PC-9 (cell line): ENCODE measurements at regions not wholly inside any gene's neighbourhood (a gene's known extent, or its start where the extent isn't known, plus 50 kb on each side); places are given as distances from the start of the nearest gene placed in this dataset.

Experiments
- BruUV-seq: library from RNA; stranded (reverse); fragments of 400-500 nt; replicated peaks from 2 replicates; lab custom pipeline; 2021; lab: Mats Ljungman, UMichigan
- CTCF ChIA-PET: fragments of 300-600 bp; sonication (Branson Sonifier 250); formaldehyde crosslinking; loops from one replicate; lab custom pipeline; 2022; ENCODE audit warnings: antibody characterized with exemption; lab: Charles Lee
- POLR2A ChIA-PET: fragments of 300-600 bp; sonication (Branson Sonifier 250); formaldehyde crosslinking; loops from one replicate; lab custom pipeline; 2022; ENCODE audit warnings: antibody characterized with exemption; ENCODE audit not compliant: unreplicated experiment; lab: Charles Lee
- DNase-seq, 2 experiments: peaks; one replicate each; pipeline versions ENCODE4 v3.0.0 to v3.0.0-alpha.2; 2015 to 2022; ENCODE audit warnings: mixed read lengths in 1 of 2
- H2AFZ ChIP-seq: fragments of 200-600 bp; sonication (generic); 2 replicates; pipeline ENCODE4 v1.8.1; 2017; ENCODE audit warnings: antibody characterized with exemption
- H3F3A ChIP-seq: fragments of 200-600 bp; sonication (generic); 2 replicates; pipeline ENCODE4 v1.8.1; 2017; ENCODE audit warnings: antibody characterized with exemption, mild to moderate bottlenecking, low read depth; ENCODE audit not compliant: insufficient read depth
- H3K27ac ChIP-seq: fragments of 200-600 bp; sonication (generic); 2 replicates; pipeline ENCODE4 v1.6.1; 2016; ENCODE audit warnings: mixed run types
- H3K27me3 ChIP-seq: fragments of 200-600 bp; sonication (generic); 2 replicates; pipeline ENCODE4 v1.6.1; 2016; ENCODE audit warnings: low read depth, mixed run types; ENCODE audit not compliant: insufficient read depth
- H3K36me3 ChIP-seq: fragments of 200-600 bp; sonication (generic); 2 replicates; pipeline ENCODE4 v1.6.1; 2016; ENCODE audit warnings: low read depth, mixed run types
- H3K4me1 ChIP-seq: fragments of 200-600 bp; sonication (generic); replicated peaks from 2 replicates; pipeline ENCODE4 v1.6.1; 2016; ENCODE audit warnings: mixed run types; ENCODE audit not compliant: insufficient read depth
- H3K4me2 ChIP-seq: fragments of 200-600 bp; sonication (generic); 2 replicates; pipeline ENCODE4 v1.6.1; 2017; ENCODE audit warnings: mixed run types
- H3K4me3 ChIP-seq: fragments of 200-600 bp; sonication (generic); 2 replicates; pipeline ENCODE4 v1.6.1; 2016; ENCODE audit warnings: mixed run types
- H3K79me2 ChIP-seq: fragments of 200-600 bp; sonication (generic); 2 replicates; pipeline ENCODE4 v1.6.1; 2017; ENCODE audit warnings: low read depth, mixed run types
- H3K9me2 ChIP-seq: fragments of 200-600 bp; sonication (generic); 2 replicates; pipeline ENCODE4 v1.8.1; 2017; ENCODE audit warnings: mild to moderate bottlenecking; ENCODE audit not compliant: insufficient read depth
- H3K9me3 ChIP-seq: fragments of 200-600 bp; sonication (generic); 2 replicates; pipeline ENCODE4 v1.8.1; 2016; ENCODE audit warnings: low read depth; ENCODE audit not compliant: insufficient read depth
- H4K20me1 ChIP-seq: fragments of 200-600 bp; sonication (generic); 2 replicates; pipeline ENCODE4 v1.8.1; 2017; ENCODE audit not compliant: insufficient read depth
- CTCF ChIP-seq: fragments of 200-600 bp; sonication (generic); conservative IDR thresholded peaks from 2 replicates; pipeline ENCODE4 v1.6.1; 2017; ENCODE audit warnings: mixed run types, antibody characterized with exemption, mild to moderate bottlenecking, moderate library complexity
- EZH2 ChIP-seq: fragments of 200-600 bp; sonication (generic); IDR thresholded peaks from 2 replicates; pipeline ENCODE4 v1.8.0; 2017; ENCODE audit warnings: antibody characterized with exemption, low read depth
- intact Hi-C: fragments of 100-400 bp; cut with micrococcal nuclease; formaldehyde crosslinking; loops from one replicate; pipeline ENCODE4 v1.10.0; 2022; ENCODE audit not compliant: unreplicated experiment

DNA sequence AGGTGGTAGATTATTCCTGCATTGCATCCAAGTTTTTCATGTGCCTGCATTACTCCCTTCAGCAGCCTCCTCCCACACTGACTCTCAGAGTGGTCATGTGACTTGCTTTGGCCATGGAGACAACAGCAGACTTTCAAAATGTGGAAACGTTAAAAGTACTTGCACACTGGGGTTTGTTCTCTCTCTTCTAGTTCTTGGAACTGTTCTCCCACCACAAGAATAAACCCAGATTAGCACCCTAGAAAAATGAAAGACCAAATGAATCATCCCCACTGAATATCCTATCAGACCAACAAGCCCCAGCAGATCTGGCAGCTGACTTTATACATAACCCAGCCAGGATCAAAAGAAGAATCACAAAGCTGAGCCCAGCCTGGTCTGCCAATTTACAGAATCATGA is 398.5 kb downstream of the VPS13C start:
- DNase-seq, result no peak
- intact Hi-C loops, result no loop called here
- Histone ChIP-seq H3K4me2 (no peak overlapping the region), H3K36me3 (no peaks in the 10 kb centered on the region), H2AFZ (no peak overlapping the region), H3K27ac (no peak overlapping the region), H3F3A (no peaks in the 10 kb centered on the region), H3K79me2 (no peaks in the 10 kb centered on the region), H3K27me3 (peaks cover 34% of the 10 kb centered on the region), H3K4me1 (no peaks in the 10 kb centered on the region), H3K9me3 (no peaks in the 10 kb centered on the region), H3K9me2 (no peaks in the 10 kb centered on the region), H3K4me3 (no peak overlapping the region), H4K20me1 (no peaks in the 10 kb centered on the region)
- no TSS peak for BruUV-seq
- TF ChIP-seq EZH2 (no peak), CTCF (no peak)
- CTCF ChIA-PET, result no interaction called here
- POLR2A ChIA-PET, result no interaction called here

DNA sequence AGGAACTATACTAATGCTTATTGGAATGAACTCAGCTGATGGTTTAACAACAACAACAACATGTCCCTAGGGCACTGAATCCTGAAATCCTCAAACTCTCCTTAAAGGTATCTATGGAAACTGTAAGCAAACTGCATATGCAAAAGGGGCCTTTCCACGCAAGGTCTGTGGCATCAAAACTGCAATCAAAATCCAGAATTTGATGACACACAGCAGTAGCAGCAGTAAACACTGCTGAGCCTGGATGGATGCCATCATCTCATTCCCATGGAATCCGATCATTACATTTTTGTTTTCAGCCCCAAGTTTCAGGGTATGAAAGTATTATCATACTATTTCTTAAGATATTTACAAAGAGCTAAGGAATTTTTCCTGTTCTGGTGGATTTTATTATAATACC is 399.7 kb downstream of the VPS13C start:
- POLR2A ChIA-PET, result no interaction called here

GRCh38 chr15:61659566-61660190 is 400.6 kb downstream of the VPS13C start:
- POLR2A ChIA-PET, result no interaction called here

More for the DNA sequence above, 399.7 kb downstream of the VPS13C start:
- DNase-seq, result no peak
- Histone ChIP-seq H3K27me3 (peaks cover 25% of the 10 kb centered on the region), H3K4me3 (no peak overlapping the region), H4K20me1 (no peaks in the 10 kb centered on the region), H3K4me2 (no peak overlapping the region), H3K27ac (no peak overlapping the region), H3K79me2 (no peaks in the 10 kb centered on the region), H3F3A (no peaks in the 10 kb centered on the region), H3K4me1 (no peaks in the 10 kb centered on the region), H3K9me2 (no peaks in the 10 kb centered on the region), H2AFZ (no peak overlapping the region), H3K36me3 (no peaks in the 10 kb centered on the region), H3K9me3 (no peaks in the 10 kb centered on the region)
- intact Hi-C loops, result no loop called here
- TF ChIP-seq EZH2 (no peak), CTCF (no peak)
- no TSS peak for BruUV-seq
- CTCF ChIA-PET, result no interaction called here

More at GRCh38 chr15:61659566-61660190, 400.6 kb downstream of the VPS13C start:
- intact Hi-C loops, result no loop called here
- Histone ChIP-seq H3K79me2 (no peaks in the 10 kb centered on the region), H3K27me3 (peaks cover 18% of the 10 kb centered on the region), H3F3A (no peaks in the 10 kb centered on the region), H3K4me3 (no peak overlapping the region), H3K27ac (no peak overlapping the region), H4K20me1 (no peaks in the 10 kb centered on the region), H3K9me3 (no peaks in the 10 kb centered on the region), H3K36me3 (no peaks in the 10 kb centered on the region), H3K9me2 (no peaks in the 10 kb centered on the region), H3K4me2 (no peak overlapping the region), H2AFZ (no peak overlapping the region), H3K4me1 (no peaks in the 10 kb centered on the region)
- CTCF ChIA-PET, result no interaction called here
- TF ChIP-seq EZH2 (no peak), CTCF (no peak)
- BruUV-seq, result no TSS peak
- DNase-seq, result no peak
